ENCODE measurements at regions not wholly inside any gene's neighbourhood (a gene's known extent, or its start where the extent isn't known, plus 50 kb on each side); places are given as distances from the start of the nearest gene placed in this dataset.

- Histone ChIP-seq H3K9ac (ENCODE audit: low read depth, low read length, poor library complexity) (no peak overlapping the region), H2BK15ac (ENCODE audit: low read length) (no peak overlapping the region), H3K4ac (ENCODE audit: low read length) (no peak overlapping the region), H2BK120ac (ENCODE audit: low read depth, low read length) (no peak overlapping the region), H4K8ac (ENCODE audit: low read depth, low read length) (no peak overlapping the region), H3K23ac (ENCODE audit: low read depth, low read length, poor library complexity) (no peak overlapping the region), H2BK12ac (ENCODE audit: low read length) (no peak overlapping the region), H4K91ac (ENCODE audit: low read depth, low read length, poor library complexity) (no peak overlapping the region), H3K4me2 (ENCODE audit: insufficient read depth, low read length, poor library complexity, severe bottlenecking) (no peak overlapping the region), H3K79me1 (ENCODE audit: low read depth, low read length) (no peaks in the 10 kb centered on the region), H3K36me3 (replicated peaks in 1 of 2; ENCODE audit: control insufficient read depth in 2 of 2, insufficient read depth in 2 of 2, low read length in 2 of 2) (no peaks in the 10 kb centered on the region), H2AFZ (ENCODE audit: low read length) (no peak overlapping the region), H2BK5ac (ENCODE audit: low read length) (no peak overlapping the region), H3K27me3 (ENCODE audit: control insufficient read depth in 3 of 3, insufficient read depth in 3 of 3, low read depth in 1 of 3, low read length in 3 of 3) (no peaks in the 10 kb centered on the region), H3K9me3 (replicated peaks in 1 of 2; ENCODE audit: control insufficient read depth in 2 of 2, insufficient read depth in 1 of 2, low read depth in 1 of 2, low read length in 2 of 2) (no peaks in the 10 kb centered on the region), H3K18ac (ENCODE audit: low read length) (no peak overlapping the region), H3K27ac (replicated peaks; ENCODE audit: low read length) (no peak overlapping the region), H3K4me1 (ENCODE audit: control insufficient read depth in 2 of 2, insufficient read depth in 1 of 2, low read depth in 1 of 2, low read length in 2 of 2) (peaks cover 3 to 4% of the 10 kb centered on the region in 2 donors), H3K4me3 (ENCODE audit: low read length in 2 of 2) (no peak overlapping the region), H3K14ac (ENCODE audit: low read length) (peak overlapping the region; percentile 25), H2AK5ac (ENCODE audit: low read depth, low read length) (no peak overlapping the region)
- DNase-seq (ENCODE audit: low spot score), result no peak
- WGBS, 2 donors (ENCODE audit: extremely low coverage in 2 of 2, insufficient read length in 2 of 2, insufficient replicate concordance in 1 of 2), result no CpG with 5 or more reads among the region's 14 CpGs
Observed at GRCh38 chr2:436205-436604, 148.3 kb upstream of the ALKAL2 start.

GRCh38 chr2:434625-435024, 146.7 kb upstream of the ALKAL2 start:
- Histone ChIP-seq H3K79me1 (ENCODE audit: low read depth, low read length) (no peaks in the 10 kb centered on the region), H3K27me3 (ENCODE audit: control insufficient read depth in 3 of 3, insufficient read depth in 3 of 3, low read depth in 1 of 3, low read length in 3 of 3) (no peaks in the 10 kb centered on the region), H2BK12ac (ENCODE audit: low read length) (no peak overlapping the region), H2BK15ac (ENCODE audit: low read length) (no peak overlapping the region), H3K9ac (ENCODE audit: low read depth, low read length, poor library complexity) (no peak overlapping the region), H4K91ac (ENCODE audit: low read depth, low read length, poor library complexity) (no peak overlapping the region), H3K36me3 (replicated peaks in 1 of 2; ENCODE audit: control insufficient read depth in 2 of 2, insufficient read depth in 2 of 2, low read length in 2 of 2) (no peaks in the 10 kb centered on the region), H3K9me3 (replicated peaks in 1 of 2; ENCODE audit: control insufficient read depth in 2 of 2, insufficient read depth in 1 of 2, low read depth in 1 of 2, low read length in 2 of 2) (no peaks in the 10 kb centered on the region), H2AK5ac (ENCODE audit: low read depth, low read length) (no peak overlapping the region), H3K27ac (replicated peaks; ENCODE audit: low read length) (no peak overlapping the region), H4K8ac (ENCODE audit: low read depth, low read length) (no peak overlapping the region), H3K14ac (ENCODE audit: low read length) (no peak overlapping the region), H2BK120ac (ENCODE audit: low read depth, low read length) (no peak overlapping the region), H3K4me1 (ENCODE audit: control insufficient read depth in 2 of 2, insufficient read depth in 1 of 2, low read depth in 1 of 2, low read length in 2 of 2) (peaks cover 3 to 4% of the 10 kb centered on the region in 2 donors), H3K4me3 (ENCODE audit: low read length in 2 of 2) (no peak overlapping the region), H3K18ac (ENCODE audit: low read length) (no peak overlapping the region), H3K4me2 (ENCODE audit: insufficient read depth, low read length, poor library complexity, severe bottlenecking) (no peak overlapping the region), H3K4ac (ENCODE audit: low read length) (no peak overlapping the region), H3K23ac (ENCODE audit: low read depth, low read length, poor library complexity) (no peak overlapping the region), H2BK5ac (ENCODE audit: low read length) (no peak overlapping the region), H2AFZ (ENCODE audit: low read length) (no peak overlapping the region)
- no peak for DNase-seq (ENCODE audit: low spot score)

GRCh38 chr2:433216-433615, 145.3 kb upstream of the ALKAL2 start:
- H3K4ac ChIP-seq (ENCODE audit: low read length), result no peak overlapping the region
- no peaks in the 10 kb centered on the region for H3K27me3 ChIP-seq (ENCODE audit: control insufficient read depth in 3 of 3, insufficient read depth in 3 of 3, low read depth in 1 of 3, low read length in 3 of 3)
- peak overlapping the region; percentile 54 for H3K18ac ChIP-seq (ENCODE audit: low read length)
- no peak overlapping the region for H3K27ac ChIP-seq (replicated peaks; ENCODE audit: low read length)
- H2AK5ac ChIP-seq (ENCODE audit: low read depth, low read length), result no peak overlapping the region
- DNase-seq (ENCODE audit: low spot score), result no peak
- peaks cover 3 to 4% of the 10 kb centered on the region in 2 donors for H3K4me1 ChIP-seq (ENCODE audit: control insufficient read depth in 2 of 2, insufficient read depth in 1 of 2, low read depth in 1 of 2, low read length in 2 of 2)
- H4K8ac ChIP-seq (ENCODE audit: low read depth, low read length), result no peak overlapping the region
- H3K4me3 ChIP-seq (ENCODE audit: low read length in 2 of 2), result no peak overlapping the region
- H2BK120ac ChIP-seq (ENCODE audit: low read depth, low read length), result no peak overlapping the region
- H3K9ac ChIP-seq (ENCODE audit: low read depth, low read length, poor library complexity), result no peak overlapping the region
- no peak overlapping the region for H4K91ac ChIP-seq (ENCODE audit: low read depth, low read length, poor library complexity)
- H2AFZ ChIP-seq (ENCODE audit: low read length), result no peak overlapping the region
- no peaks in the 10 kb centered on the region for H3K79me1 ChIP-seq (ENCODE audit: low read depth, low read length)
- WGBS, 2 donors (ENCODE audit: extremely low coverage in 2 of 2, insufficient read length in 2 of 2, insufficient replicate concordance in 1 of 2), result no CpG with 5 or more reads among the region's 4 CpGs
- H3K36me3 ChIP-seq (replicated peaks in 1 of 2; ENCODE audit: control insufficient read depth in 2 of 2, insufficient read depth in 2 of 2, low read length in 2 of 2), result no peaks in the 10 kb centered on the region
- no peak overlapping the region for H2BK5ac ChIP-seq (ENCODE audit: low read length)
- H3K14ac ChIP-seq (ENCODE audit: low read length), result no peak overlapping the region
- H2BK12ac ChIP-seq (ENCODE audit: low read length), result no peak overlapping the region
- no peak overlapping the region for H2BK15ac ChIP-seq (ENCODE audit: low read length)
- H3K4me2 ChIP-seq (ENCODE audit: insufficient read depth, low read length, poor library complexity, severe bottlenecking), result no peak overlapping the region
- H3K23ac ChIP-seq (ENCODE audit: low read depth, low read length, poor library complexity), result no peak overlapping the region
- H3K9me3 ChIP-seq (replicated peaks in 1 of 2; ENCODE audit: control insufficient read depth in 2 of 2, insufficient read depth in 1 of 2, low read depth in 1 of 2, low read length in 2 of 2), result no peaks in the 10 kb centered on the region

- no CpG with 5 or more reads among the region's 20 CpGs for WGBS, 2 donors (ENCODE audit: extremely low coverage in 2 of 2, insufficient read length in 2 of 2, insufficient replicate concordance in 1 of 2)
- Histone ChIP-seq H2BK5ac (ENCODE audit: low read length) (no peak overlapping the region), H3K9ac (ENCODE audit: low read depth, low read length, poor library complexity) (peak overlapping the region; percentile 60), H2BK12ac (ENCODE audit: low read length) (no peak overlapping the region), H3K27me3 (ENCODE audit: control insufficient read depth in 3 of 3, insufficient read depth in 3 of 3, low read depth in 1 of 3, low read length in 3 of 3) (no peaks in the 10 kb centered on the region), H3K79me1 (ENCODE audit: low read depth, low read length) (peaks cover 3% of the 10 kb centered on the region), H3K9me3 (replicated peaks in 1 of 2; ENCODE audit: control insufficient read depth in 2 of 2, insufficient read depth in 1 of 2, low read depth in 1 of 2, low read length in 2 of 2) (no peaks in the 10 kb centered on the region), H2BK15ac (ENCODE audit: low read length) (no peak overlapping the region), H3K4ac (ENCODE audit: low read length) (no peak overlapping the region), H3K4me2 (ENCODE audit: insufficient read depth, low read length, poor library complexity, severe bottlenecking) (no peak overlapping the region), H2BK120ac (ENCODE audit: low read depth, low read length) (no peak overlapping the region), H4K91ac (ENCODE audit: low read depth, low read length, poor library complexity) (no peak overlapping the region), H2AK5ac (ENCODE audit: low read depth, low read length) (no peak overlapping the region), H3K27ac (replicated peaks; ENCODE audit: low read length) (no peak overlapping the region), H2AFZ (ENCODE audit: low read length) (no peak overlapping the region), H3K4me3 (ENCODE audit: low read length in 2 of 2) (no peak overlapping the region), H3K36me3 (replicated peaks in 1 of 2; ENCODE audit: control insufficient read depth in 2 of 2, insufficient read depth in 2 of 2, low read length in 2 of 2) (no peaks in the 10 kb centered on the region), H3K14ac (ENCODE audit: low read length) (no peak overlapping the region), H3K4me1 (ENCODE audit: control insufficient read depth in 2 of 2, insufficient read depth in 1 of 2, low read depth in 1 of 2, low read length in 2 of 2) (peaks cover 3 to 4% of the 10 kb centered on the region in 2 donors), H3K18ac (ENCODE audit: low read length) (no peak overlapping the region), H3K23ac (ENCODE audit: low read depth, low read length, poor library complexity) (no peak overlapping the region), H4K8ac (ENCODE audit: low read depth, low read length) (no peak overlapping the region)
- no peak for DNase-seq (ENCODE audit: low spot score)
Observed at GRCh38 chr2:430291-431040, 142.6 kb upstream of the ALKAL2 start.

Measured in neuronal stem cell (in vitro differentiated cells).